Karpas-422 (cell line): ENCODE measurements at regions not wholly inside any gene's neighbourhood (a gene's known extent, or its start where the extent isn't known, plus 50 kb on each side); places are given as distances from the start of the nearest gene placed in this dataset.

Experiments
- DNase-seq: peaks from one replicate; pipeline ENCODE4 v3.0.0-alpha.2; 2015
- H2AFZ ChIP-seq: fragments of 200-600 bp; sonication (generic); 2 replicates; pipeline ENCODE4 v1.6.1; 2014; ENCODE audit warnings: antibody characterized with exemption, low read length, mixed read lengths
- H3K27ac ChIP-seq: fragments of 200-600 bp; sonication (generic); 2 replicates; pipeline ENCODE4 v1.5.1; 2014; ENCODE audit warnings: mild to moderate bottlenecking, low read length, moderate library complexity
- H3K27me3 ChIP-seq: fragments of 200-600 bp; sonication (generic); 2 replicates; pipeline ENCODE4 v1.6.1; 2014; ENCODE audit warnings: low read length, mixed read lengths
- H3K36me3 ChIP-seq: fragments of 200-600 bp; sonication (generic); 2 replicates; pipeline ENCODE4 v1.6.1; 2014; ENCODE audit warnings: low read length, mixed read lengths; ENCODE audit not compliant: insufficient read depth
- H3K4me1 ChIP-seq: fragments of 200-600 bp; sonication (generic); 2 replicates; pipeline ENCODE4 v1.6.1; 2014; ENCODE audit warnings: mild to moderate bottlenecking, low read length, mixed read lengths
- H3K4me2 ChIP-seq: fragments of 200-600 bp; sonication (generic); 2 replicates; pipeline ENCODE4 v1.6.1; 2014; ENCODE audit warnings: low read length, low read depth, mild to moderate bottlenecking; ENCODE audit not compliant: poor library complexity, severe bottlenecking
- H3K4me3 ChIP-seq: fragments of 200-600 bp; sonication (generic); 2 replicates; pipeline ENCODE4 v1.5.1; 2014; ENCODE audit warnings: mild to moderate bottlenecking, antibody characterized with exemption, low read length, mixed read lengths
- H3K79me2 ChIP-seq: fragments of 200-600 bp; sonication (generic); 2 replicates; pipeline ENCODE4 v1.6.1; 2014; ENCODE audit warnings: mild to moderate bottlenecking, low read length, mixed read lengths
- H3K9ac ChIP-seq: fragments of 200-600 bp; sonication (generic); 2 replicates; pipeline ENCODE4 v1.6.0; 2014; ENCODE audit warnings: low read length
- H3K9me2 ChIP-seq: fragments of 200-600 bp; sonication (generic), shearing (Covaris generic); replicated peaks from 2 replicates; pipeline ENCODE4 v1.6.0; 2014; ENCODE audit warnings: mild to moderate bottlenecking, low read length, moderate library complexity; ENCODE audit not compliant: insufficient read depth
- H3K9me3 ChIP-seq: fragments of 300-700, 200-600 bp; sonication (generic); 2 replicates; pipeline ENCODE4 v1.6.1; 2014; ENCODE audit warnings: low read length, mixed read lengths
- H4K20me1 ChIP-seq: fragments of 200-600 bp; sonication (generic); 2 replicates; pipeline ENCODE4 v1.6.1; 2014; ENCODE audit warnings: mild to moderate bottlenecking, antibody characterized with exemption, low read length, low read depth; ENCODE audit not compliant: insufficient read depth

- H3K9ac ChIP-seq = no peak overlapping the region
- H3K9me2 ChIP-seq = no peaks in the 10 kb centered on the region
- H3K4me2 ChIP-seq = no peak overlapping the region
- no peak overlapping the region for H2AFZ ChIP-seq
- no peaks in the 10 kb centered on the region for H3K79me2 ChIP-seq
- H3K4me1 ChIP-seq = no peaks in the 10 kb centered on the region
- no peak overlapping the region for H3K27ac ChIP-seq
- H4K20me1 ChIP-seq = no peaks in the 10 kb centered on the region
- H3K27me3 ChIP-seq = no peaks in the 10 kb centered on the region
- no peaks in the 10 kb centered on the region for H3K36me3 ChIP-seq
- H3K4me3 ChIP-seq = no peak overlapping the region
- no peaks in the 10 kb centered on the region for H3K9me3 ChIP-seq
- no peak for DNase-seq
Measured at GRCh38 chr10:131649617-131650016, 251.2 kb upstream of the PPP2R2D start.

- no peak overlapping the region for H3K4me3 ChIP-seq
- no peaks in the 10 kb centered on the region for H3K36me3 ChIP-seq
- H4K20me1 ChIP-seq = no peaks in the 10 kb centered on the region
- H3K79me2 ChIP-seq = no peaks in the 10 kb centered on the region
- no peak overlapping the region for H2AFZ ChIP-seq
- H3K9ac ChIP-seq = no peak overlapping the region
- no peak overlapping the region for H3K4me2 ChIP-seq
- no peak for DNase-seq
- no peaks in the 10 kb centered on the region for H3K9me3 ChIP-seq
- H3K9me2 ChIP-seq = no peaks in the 10 kb centered on the region
- H3K27ac ChIP-seq = no peak overlapping the region
- no peaks in the 10 kb centered on the region for H3K4me1 ChIP-seq
- no peaks in the 10 kb centered on the region for H3K27me3 ChIP-seq
Measured at GRCh38 chr10:131650169-131650705, 250.6 kb upstream of the PPP2R2D start.

- Histone ChIP-seq H3K4me3 (no peak overlapping the region), H3K9me3 (no peaks in the 10 kb centered on the region), H3K79me2 (no peaks in the 10 kb centered on the region), H3K9ac (no peak overlapping the region), H3K27ac (no peak overlapping the region), H4K20me1 (no peaks in the 10 kb centered on the region), H3K4me2 (no peak overlapping the region), H2AFZ (no peak overlapping the region), H3K36me3 (no peaks in the 10 kb centered on the region), H3K9me2 (no peaks in the 10 kb centered on the region), H3K4me1 (no peaks in the 10 kb centered on the region), H3K27me3 (no peaks in the 10 kb centered on the region)
- DNase-seq = no peak
Measured at GRCh38 chr10:131650771-131651673, 249.8 kb upstream of the PPP2R2D start.

GRCh38 chr10:131651674-131652437 lies 249.0 kb upstream of the PPP2R2D start:
- no peaks in the 10 kb centered on the region for H3K79me2 ChIP-seq

GRCh38 chr10:131652438-131653139 lies 248.2 kb upstream of the PPP2R2D start:
- no peaks in the 10 kb centered on the region for H4K20me1 ChIP-seq
- no peaks in the 10 kb centered on the region for H3K27me3 ChIP-seq
- H3K4me3 ChIP-seq = no peak overlapping the region
- H3K9me2 ChIP-seq = no peaks in the 10 kb centered on the region
- no peaks in the 10 kb centered on the region for H3K4me1 ChIP-seq
- no peak overlapping the region for H3K4me2 ChIP-seq
- no peak overlapping the region for H3K27ac ChIP-seq
- H3K36me3 ChIP-seq = no peaks in the 10 kb centered on the region
- no peaks in the 10 kb centered on the region for H3K9me3 ChIP-seq
- no peaks in the 10 kb centered on the region for H3K79me2 ChIP-seq
- no peak overlapping the region for H2AFZ ChIP-seq
- no peak overlapping the region for H3K9ac ChIP-seq
- DNase-seq = no peak

More at GRCh38 chr10:131651674-131652437, 249.0 kb upstream of the PPP2R2D start:
- Histone ChIP-seq H3K9ac (no peak overlapping the region), H3K4me3 (no peak overlapping the region), H3K9me3 (no peaks in the 10 kb centered on the region), H3K36me3 (no peaks in the 10 kb centered on the region), H3K27me3 (no peaks in the 10 kb centered on the region), H4K20me1 (no peaks in the 10 kb centered on the region), H2AFZ (no peak overlapping the region), H3K4me2 (no peak overlapping the region), H3K4me1 (no peaks in the 10 kb centered on the region), H3K9me2 (no peaks in the 10 kb centered on the region), H3K27ac (no peak overlapping the region)
- no peak for DNase-seq

GRCh38 chr10:131653140-131653539 lies 247.7 kb upstream of the PPP2R2D start:
- Histone ChIP-seq H3K79me2 (no peaks in the 10 kb centered on the region), H3K4me3 (no peak overlapping the region), H3K27ac (no peak overlapping the region), H3K4me1 (no peaks in the 10 kb centered on the region), H3K9me2 (no peaks in the 10 kb centered on the region), H3K4me2 (no peak overlapping the region), H3K9me3 (no peaks in the 10 kb centered on the region), H3K9ac (no peak overlapping the region), H4K20me1 (no peaks in the 10 kb centered on the region), H2AFZ (no peak overlapping the region), H3K36me3 (no peaks in the 10 kb centered on the region), H3K27me3 (no peaks in the 10 kb centered on the region)
- no peak for DNase-seq

- DNase-seq = no peak
- Histone ChIP-seq H3K9me2 (no peaks in the 10 kb centered on the region), H3K27ac (no peak overlapping the region), H3K4me2 (no peak overlapping the region), H2AFZ (no peak overlapping the region), H3K27me3 (no peaks in the 10 kb centered on the region), H3K9me3 (no peaks in the 10 kb centered on the region), H3K36me3 (no peaks in the 10 kb centered on the region), H3K4me3 (no peak overlapping the region), H3K4me1 (no peaks in the 10 kb centered on the region), H4K20me1 (no peaks in the 10 kb centered on the region), H3K9ac (no peak overlapping the region), H3K79me2 (no peaks in the 10 kb centered on the region)
Measured at GRCh38 chr10:131653554-131654470, 247.0 kb upstream of the PPP2R2D start.
